Sigmoid colon (tissue), 4 donors: ENCODE measurements at regions not wholly inside any gene's neighbourhood (a gene's known extent, or its start where the extent isn't known, plus 50 kb on each side); places are given as distances from the start of the nearest gene placed in this dataset.

Source experiments
- POLR2A ChIP-seq, 2 donors: fragments of 450-650 bp; IDR thresholded peaks; one replicate each; pipeline ENCODE4 v1.6.1; 2016; ENCODE audit warnings: antibody characterized with exemption in 2 of 2, mild to moderate bottlenecking in 2 of 2, moderate library complexity in 2 of 2
- POLR2AphosphoS5 ChIP-seq, 4 donors: sonication (generic); formaldehyde crosslinking; IDR thresholded peaks; one replicate each; pipeline ENCODE4 v1.6.1; 2017; ENCODE audit warnings: antibody characterized with exemption in 4 of 4
- TF ChIP-seq, protein P1 (sequence below), 4 experiments: fragments of 450-650 bp in 3 of 4; fragments of 200-600 bp in 1 of 4; IDR thresholded peaks; one replicate each; pipeline ENCODE4 v1.5.1; 2016 to 2019; ENCODE audit warnings: antibody characterized with exemption in 4 of 4, mild to moderate bottlenecking in 3 of 4, moderate library complexity in 2 of 4

DNA sequence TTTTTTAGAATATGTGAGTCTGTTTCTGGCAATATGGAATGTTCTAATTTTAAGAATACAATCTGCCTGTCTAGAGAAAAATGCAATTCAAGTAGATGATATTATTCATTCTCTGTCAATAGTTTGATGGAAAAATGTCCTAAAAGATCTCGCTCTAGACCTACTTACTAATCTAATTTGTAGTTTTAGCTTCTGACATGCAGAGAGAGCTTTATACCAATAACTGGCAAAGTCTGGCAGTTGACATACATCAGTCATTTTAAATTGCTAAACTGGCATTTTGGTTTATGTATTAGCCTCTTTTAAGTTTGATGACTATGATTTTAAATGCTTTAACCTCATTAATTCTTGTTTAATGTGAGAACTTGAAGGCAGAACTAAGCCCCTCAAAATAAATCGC, 355.0 kb upstream of the CDH10 start:
- TF ChIP-seq, protein P1, sequence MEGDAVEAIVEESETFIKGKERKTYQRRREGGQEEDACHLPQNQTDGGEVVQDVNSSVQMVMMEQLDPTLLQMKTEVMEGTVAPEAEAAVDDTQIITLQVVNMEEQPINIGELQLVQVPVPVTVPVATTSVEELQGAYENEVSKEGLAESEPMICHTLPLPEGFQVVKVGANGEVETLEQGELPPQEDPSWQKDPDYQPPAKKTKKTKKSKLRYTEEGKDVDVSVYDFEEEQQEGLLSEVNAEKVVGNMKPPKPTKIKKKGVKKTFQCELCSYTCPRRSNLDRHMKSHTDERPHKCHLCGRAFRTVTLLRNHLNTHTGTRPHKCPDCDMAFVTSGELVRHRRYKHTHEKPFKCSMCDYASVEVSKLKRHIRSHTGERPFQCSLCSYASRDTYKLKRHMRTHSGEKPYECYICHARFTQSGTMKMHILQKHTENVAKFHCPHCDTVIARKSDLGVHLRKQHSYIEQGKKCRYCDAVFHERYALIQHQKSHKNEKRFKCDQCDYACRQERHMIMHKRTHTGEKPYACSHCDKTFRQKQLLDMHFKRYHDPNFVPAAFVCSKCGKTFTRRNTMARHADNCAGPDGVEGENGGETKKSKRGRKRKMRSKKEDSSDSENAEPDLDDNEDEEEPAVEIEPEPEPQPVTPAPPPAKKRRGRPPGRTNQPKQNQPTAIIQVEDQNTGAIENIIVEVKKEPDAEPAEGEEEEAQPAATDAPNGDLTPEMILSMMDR (IDR thresholded peaks at IDR 0.05), result no peak
- TF ChIP-seq POLR2A (IDR thresholded peaks at IDR 0.05) (no peak), POLR2AphosphoS5 (IDR thresholded peaks at IDR 0.05) (no peak)
